Astrocyte of the spinal cord (primary cell): ENCODE measurements at regions not wholly inside any gene's neighbourhood (a gene's known extent, or its start where the extent isn't known, plus 50 kb on each side); places are given as distances from the start of the nearest gene placed in this dataset.
"Not testable (repeated sequence)": the region's sequence is repeated elsewhere in the genome, so short reads cannot be mapped to it uniquely, and the experiment has no call there.

Experiments used
- DNase-seq: peaks from one replicate; pipeline ENCODE4 v3.0.0; 2011; ENCODE audit warnings: low read depth, low spot score
- H3K4me3 ChIP-seq: 2 replicates; pipeline ENCODE4 v1.5.1; 2011; ENCODE audit warnings: low read depth, mild to moderate bottlenecking, low read length, moderate library complexity
- CTCF ChIP-seq: IDR thresholded peaks from 2 replicates; pipeline ENCODE4 v1.5.1; 2012; ENCODE audit warnings: low read depth, mild to moderate bottlenecking, low read length, inconsistent platforms
- in situ Hi-C: cut with HindIII; loops from 2 replicates; pipeline ENCODE4 v1.10.0; 2017; ENCODE audit warnings: low sequenced_read_pairs

DNA sequence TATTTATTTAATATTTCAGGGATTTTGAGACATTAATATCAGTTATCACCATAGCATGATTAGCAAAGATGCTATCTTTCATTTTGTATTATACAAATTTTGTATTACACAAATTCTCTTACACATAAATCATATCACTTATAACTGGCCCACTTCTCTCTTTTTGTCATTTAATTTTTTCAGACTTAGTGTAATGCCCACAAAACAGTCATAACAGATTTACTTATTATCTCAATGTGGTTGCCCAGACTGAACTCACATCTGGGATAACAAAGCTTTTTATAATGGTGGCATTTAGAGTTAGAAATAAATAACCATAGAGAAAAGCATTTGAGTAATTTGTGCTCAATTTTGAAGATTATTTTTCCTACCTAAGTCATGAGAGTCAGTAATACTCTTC lies 148.3 kb downstream of the TFAP2B start:
- in situ Hi-C loops = no loop called here
- no peak for DNase-seq
- H3K4me3 ChIP-seq = no peak overlapping the region
- TF ChIP-seq CTCF = no peak

DNA sequence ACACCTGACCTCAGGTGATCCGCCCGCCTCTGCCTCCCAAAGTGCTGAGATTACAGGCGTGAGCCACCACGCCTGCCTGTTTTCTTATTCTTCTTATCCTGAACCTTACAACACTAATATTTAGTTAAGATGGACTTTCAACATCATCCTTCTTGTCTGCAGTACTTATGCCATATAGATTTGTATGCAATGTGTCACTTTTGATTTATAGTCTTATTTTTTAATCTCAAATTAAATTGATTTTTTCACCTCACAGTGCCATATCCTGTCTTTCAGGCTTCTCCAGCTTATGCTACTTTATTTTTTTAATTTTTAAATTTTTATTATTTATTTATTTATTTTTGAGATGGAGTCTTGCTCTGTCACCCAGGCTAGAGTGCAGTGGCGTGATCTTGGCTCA lies 149.6 kb downstream of the TFAP2B start:
- DNase-seq, in situ Hi-C loops, H3K4me3 ChIP-seq: not testable (repeated sequence)

GRCh38 chr6:50970908-50971307 lies 152.2 kb downstream of the TFAP2B start:
- in situ Hi-C loops = no loop called here
- DNase-seq = no peak
- no peak for TF ChIP-seq CTCF
- no peak overlapping the region for H3K4me3 ChIP-seq

GRCh38 chr6:50973464-50973863 lies 154.8 kb downstream of the TFAP2B start:
- no peak for TF ChIP-seq CTCF
- no peak for DNase-seq
- in situ Hi-C loops = no loop called here

GRCh38 chr6:50974319-50974718 lies 155.6 kb downstream of the TFAP2B start:
- in situ Hi-C loops = no loop called here
- no peak overlapping the region for H3K4me3 ChIP-seq
- DNase-seq = no peak

More at GRCh38 chr6:50973464-50973863, 154.8 kb downstream of the TFAP2B start:
- no peak overlapping the region for H3K4me3 ChIP-seq

GRCh38 chr6:50975216-50975615 lies 156.5 kb downstream of the TFAP2B start:
- H3K4me3 ChIP-seq = no peak overlapping the region
- DNase-seq = no peak
- no peak for TF ChIP-seq CTCF
- in situ Hi-C loops = no loop called here

More at GRCh38 chr6:50974319-50974718, 155.6 kb downstream of the TFAP2B start:
- TF ChIP-seq CTCF = no peak

DNA sequence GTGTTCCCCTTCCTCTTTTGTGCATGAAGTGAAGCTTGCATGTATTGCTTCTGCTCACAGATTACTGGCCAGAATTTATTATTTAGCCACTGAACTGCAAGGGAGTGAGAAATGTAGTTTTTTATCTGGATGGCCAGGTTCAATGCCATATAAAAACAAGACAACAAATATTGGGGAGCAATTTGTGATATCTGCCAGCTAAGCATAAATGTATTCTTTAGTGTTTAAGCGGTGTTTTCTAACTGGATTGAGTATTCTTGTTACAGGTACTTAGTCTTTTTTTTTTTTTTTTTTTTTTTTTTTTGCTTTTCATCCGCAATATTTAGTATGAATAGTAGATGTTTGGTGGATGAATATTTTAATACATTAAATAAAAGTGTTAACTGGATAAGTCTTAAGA lies 158.2 kb downstream of the TFAP2B start:
- in situ Hi-C loops = no loop called here
- H3K4me3 ChIP-seq = no peak overlapping the region
- no peak for TF ChIP-seq CTCF
- no peak for DNase-seq
